PFSK-1 (cell line): ENCODE measurements at regions not wholly inside any gene's neighbourhood (a gene's known extent, or its start where the extent isn't known, plus 50 kb on each side); places are given as distances from the start of the nearest gene placed in this dataset.

ENCODE experiments used
- FOXP2 ChIP-seq: optimal IDR thresholded peaks from 2 replicates; pipeline ENCODE3; 2011; ENCODE audit warnings: borderline replicate concordance, control low read depth, inconsistent platforms; ENCODE audit not compliant: insufficient read depth; ENCODE audit errors: extremely low read length, extremely low read depth
- POLR2AphosphoS5 ChIP-seq: IDR thresholded peaks from 2 replicates; pipeline ENCODE4 v1.6.1; 2012; ENCODE audit warnings: low read depth, mild to moderate bottlenecking, control low read depth, low read length, moderate library complexity
- REST ChIP-seq, 2 experiments: IDR thresholded peaks; 2 replicates each; pipeline versions ENCODE4 v1.6.1 to v1.8.0; 2011 to 2012; ENCODE audit warnings: low read depth in 2 of 2, low read length in 2 of 2, control low read depth in 1 of 2, inconsistent platforms in 1 of 2, mild to moderate bottlenecking in 1 of 2, moderate library complexity in 1 of 2; ENCODE audit not compliant: insufficient read depth in 1 of 2
- SIN3A ChIP-seq: IDR thresholded peaks from 2 replicates; pipeline ENCODE4 v1.6.1; 2012; ENCODE audit warnings: mild to moderate bottlenecking, low read length, moderate library complexity, borderline replicate concordance; ENCODE audit not compliant: insufficient read depth
- TAF1 ChIP-seq: IDR thresholded peaks from 2 replicates; pipeline ENCODE4 v1.6.1; 2012; ENCODE audit warnings: low read length, control low read depth, borderline replicate concordance; ENCODE audit not compliant: insufficient read depth

GRCh38 chr5:92181656-92182055 lies 798.5 kb upstream of the ARRDC3 start:
- TF ChIP-seq TAF1: no peak
- no peak for TF ChIP-seq POLR2AphosphoS5
- no peak for TF ChIP-seq REST (IDR thresholded peaks at IDR 0.05; ENCODE audit: insufficient read depth in 1 of 2, low read depth in 2 of 2, low read length in 2 of 2)
- TF ChIP-seq SIN3A: no peak
- TF ChIP-seq FOXP2: no peak
